Neural cell (in vitro differentiated cells): ENCODE measurements at regions not wholly inside any gene's neighbourhood (a gene's known extent, or its start where the extent isn't known, plus 50 kb on each side); places are given as distances from the start of the nearest gene placed in this dataset.

Experiments used
- MXI1 ChIP-seq: fragments of 450-650 bp; conservative IDR thresholded peaks from 2 replicates; pipeline ENCODE4 v1.6.1; 2014; ENCODE audit warnings: antibody characterized with exemption, mild to moderate bottlenecking; ENCODE audit not compliant: poor library complexity, severe bottlenecking
- TF ChIP-seq, protein P1 (sequence below): fragments of 450-650 bp; IDR thresholded peaks from 2 replicates; pipeline ENCODE4 v1.5.1; 2014; ENCODE audit warnings: antibody characterized with exemption, mild to moderate bottlenecking, moderate library complexity; ENCODE audit not compliant: poor library complexity, severe bottlenecking
- TF ChIP-seq, protein P2 (sequence below): IDR thresholded peaks from 2 replicates; pipeline ENCODE4 v1.6.1; 2012; ENCODE audit warnings: borderline replicate concordance

DNA sequence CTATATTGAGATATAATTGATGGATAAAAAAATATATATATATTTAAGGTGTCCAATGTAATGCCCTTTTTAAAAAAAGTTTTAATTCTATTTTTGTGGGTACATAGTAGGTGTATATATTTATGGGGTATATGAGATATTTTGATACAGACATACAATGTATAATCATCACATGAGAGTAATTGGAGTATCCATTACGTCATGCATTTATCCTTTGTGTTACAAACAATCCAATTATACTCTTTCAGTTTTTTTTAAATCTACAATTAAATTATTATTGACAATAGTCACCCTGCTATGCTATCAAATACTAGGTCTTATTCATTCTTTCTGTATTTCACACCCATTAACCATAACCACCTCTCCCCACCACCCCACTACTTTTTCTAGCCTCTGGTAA is 66.3 kb upstream of the DIPK2B start:
- no peak for TF ChIP-seq MXI1
- TF ChIP-seq, protein P1, sequence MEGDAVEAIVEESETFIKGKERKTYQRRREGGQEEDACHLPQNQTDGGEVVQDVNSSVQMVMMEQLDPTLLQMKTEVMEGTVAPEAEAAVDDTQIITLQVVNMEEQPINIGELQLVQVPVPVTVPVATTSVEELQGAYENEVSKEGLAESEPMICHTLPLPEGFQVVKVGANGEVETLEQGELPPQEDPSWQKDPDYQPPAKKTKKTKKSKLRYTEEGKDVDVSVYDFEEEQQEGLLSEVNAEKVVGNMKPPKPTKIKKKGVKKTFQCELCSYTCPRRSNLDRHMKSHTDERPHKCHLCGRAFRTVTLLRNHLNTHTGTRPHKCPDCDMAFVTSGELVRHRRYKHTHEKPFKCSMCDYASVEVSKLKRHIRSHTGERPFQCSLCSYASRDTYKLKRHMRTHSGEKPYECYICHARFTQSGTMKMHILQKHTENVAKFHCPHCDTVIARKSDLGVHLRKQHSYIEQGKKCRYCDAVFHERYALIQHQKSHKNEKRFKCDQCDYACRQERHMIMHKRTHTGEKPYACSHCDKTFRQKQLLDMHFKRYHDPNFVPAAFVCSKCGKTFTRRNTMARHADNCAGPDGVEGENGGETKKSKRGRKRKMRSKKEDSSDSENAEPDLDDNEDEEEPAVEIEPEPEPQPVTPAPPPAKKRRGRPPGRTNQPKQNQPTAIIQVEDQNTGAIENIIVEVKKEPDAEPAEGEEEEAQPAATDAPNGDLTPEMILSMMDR = no peak
- TF ChIP-seq, protein P2, sequence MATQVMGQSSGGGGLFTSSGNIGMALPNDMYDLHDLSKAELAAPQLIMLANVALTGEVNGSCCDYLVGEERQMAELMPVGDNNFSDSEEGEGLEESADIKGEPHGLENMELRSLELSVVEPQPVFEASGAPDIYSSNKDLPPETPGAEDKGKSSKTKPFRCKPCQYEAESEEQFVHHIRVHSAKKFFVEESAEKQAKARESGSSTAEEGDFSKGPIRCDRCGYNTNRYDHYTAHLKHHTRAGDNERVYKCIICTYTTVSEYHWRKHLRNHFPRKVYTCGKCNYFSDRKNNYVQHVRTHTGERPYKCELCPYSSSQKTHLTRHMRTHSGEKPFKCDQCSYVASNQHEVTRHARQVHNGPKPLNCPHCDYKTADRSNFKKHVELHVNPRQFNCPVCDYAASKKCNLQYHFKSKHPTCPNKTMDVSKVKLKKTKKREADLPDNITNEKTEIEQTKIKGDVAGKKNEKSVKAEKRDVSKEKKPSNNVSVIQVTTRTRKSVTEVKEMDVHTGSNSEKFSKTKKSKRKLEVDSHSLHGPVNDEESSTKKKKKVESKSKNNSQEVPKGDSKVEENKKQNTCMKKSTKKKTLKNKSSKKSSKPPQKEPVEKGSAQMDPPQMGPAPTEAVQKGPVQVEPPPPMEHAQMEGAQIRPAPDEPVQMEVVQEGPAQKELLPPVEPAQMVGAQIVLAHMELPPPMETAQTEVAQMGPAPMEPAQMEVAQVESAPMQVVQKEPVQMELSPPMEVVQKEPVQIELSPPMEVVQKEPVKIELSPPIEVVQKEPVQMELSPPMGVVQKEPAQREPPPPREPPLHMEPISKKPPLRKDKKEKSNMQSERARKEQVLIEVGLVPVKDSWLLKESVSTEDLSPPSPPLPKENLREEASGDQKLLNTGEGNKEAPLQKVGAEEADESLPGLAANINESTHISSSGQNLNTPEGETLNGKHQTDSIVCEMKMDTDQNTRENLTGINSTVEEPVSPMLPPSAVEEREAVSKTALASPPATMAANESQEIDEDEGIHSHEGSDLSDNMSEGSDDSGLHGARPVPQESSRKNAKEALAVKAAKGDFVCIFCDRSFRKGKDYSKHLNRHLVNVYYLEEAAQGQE = no peak
